Uterus (tissue), 3 donors: ENCODE measurements at regions not wholly inside any gene's neighbourhood (a gene's known extent, or its start where the extent isn't known, plus 50 kb on each side); places are given as distances from the start of the nearest gene placed in this dataset.

ENCODE experiments used
- DNase-seq, 2 donors: peaks; one replicate each; pipeline ENCODE4 v3.0.0-alpha.2; 2019 to 2020
- H3K27ac ChIP-seq, 2 donors: fragments of 200-600 bp; sonication (generic); 1 replicate in 1 of 2; 2 replicates in 1 of 2; pipeline ENCODE4 v1.5.1; 2016 to 2018
- H3K27me3 ChIP-seq, 2 donors: fragments of 200-600 bp; sonication (generic); one replicate each; pipeline ENCODE4 v1.5.1; 2018 to 2019; ENCODE audit warnings: control low read depth in 1 of 2
- H3K36me3 ChIP-seq, 2 donors: fragments of 200-600 bp; sonication (generic); one replicate each; pipeline ENCODE4 v1.5.1; 2019; ENCODE audit warnings: control low read depth in 1 of 2
- H3K4me1 ChIP-seq, 2 donors: fragments of 200-600 bp; sonication (generic); one replicate each; pipeline ENCODE4 v1.5.1; 2018 to 2019; ENCODE audit warnings: control low read depth in 1 of 2
- H3K4me3 ChIP-seq, 2 donors: fragments of 200-600 bp; sonication (generic); 1 replicate in 1 of 2; 2 replicates in 1 of 2; pipeline ENCODE4 v1.5.1; 2018 to 2019; ENCODE audit warnings: mild to moderate bottlenecking in 1 of 2
- H3K9me3 ChIP-seq, 2 donors: fragments of 200-600 bp; sonication (generic); one replicate each; pipeline ENCODE4 v1.5.1; 2019; ENCODE audit warnings: control low read depth in 1 of 2
- POLR2A ChIP-seq, 2 donors: fragments of 450-650 bp; IDR thresholded peaks; one replicate each; pipeline ENCODE4 v1.6.1; 2016; ENCODE audit warnings: antibody characterized with exemption in 2 of 2, mild to moderate bottlenecking in 1 of 2, moderate library complexity in 1 of 2
- intact Hi-C: fragments of 100-400 bp; cut with DNase I; formaldehyde crosslinking; loops from one replicate; pipeline ENCODE4 v1.15.1; 2023; ENCODE audit warnings: low total_unique reads
- TF ChIP-seq, protein P1 (sequence below), 4 experiments: fragments of 200-600 bp in 2 of 4; fragments of 450-650 bp in 2 of 4; sonication (generic) in 2 of 4; IDR thresholded peaks; one replicate each; pipeline ENCODE4 v1.5.1; 2016 to 2019; ENCODE audit warnings: antibody characterized with exemption in 4 of 4, mild to moderate bottlenecking in 2 of 4, moderate library complexity in 1 of 4
- donor health status: DM: yes; HTN: yes; CAD: no.

DNA sequence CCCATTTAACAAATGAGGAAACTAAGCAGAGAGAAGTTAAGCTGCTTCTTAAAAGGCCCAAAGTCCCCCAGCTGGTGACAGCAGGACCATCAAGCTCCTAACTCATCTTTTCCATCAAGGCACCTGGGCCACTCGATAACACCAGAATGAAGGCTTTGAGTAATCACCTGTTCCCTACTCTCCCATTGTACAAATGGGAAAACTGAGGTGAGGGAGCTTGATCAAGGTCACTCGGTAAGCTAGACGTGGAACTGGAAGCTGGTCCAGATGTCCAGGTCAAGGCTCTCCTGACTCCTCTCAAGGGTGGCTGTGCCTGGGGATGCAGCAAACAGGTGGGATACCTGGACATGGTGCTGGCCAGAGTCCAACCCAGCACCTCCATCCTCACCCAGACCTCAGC lies 90.6 kb upstream of the SHB start:
- Histone ChIP-seq H3K4me3 (no peak overlapping the region), H3K36me3 (no peaks in the 10 kb centered on the region), H3K9me3 (no peaks in the 10 kb centered on the region), H3K27me3 (no peaks in the 10 kb centered on the region), H3K27ac (no peak overlapping the region), H3K4me1 (no peaks in the 10 kb centered on the region)
- TF ChIP-seq, protein P1, sequence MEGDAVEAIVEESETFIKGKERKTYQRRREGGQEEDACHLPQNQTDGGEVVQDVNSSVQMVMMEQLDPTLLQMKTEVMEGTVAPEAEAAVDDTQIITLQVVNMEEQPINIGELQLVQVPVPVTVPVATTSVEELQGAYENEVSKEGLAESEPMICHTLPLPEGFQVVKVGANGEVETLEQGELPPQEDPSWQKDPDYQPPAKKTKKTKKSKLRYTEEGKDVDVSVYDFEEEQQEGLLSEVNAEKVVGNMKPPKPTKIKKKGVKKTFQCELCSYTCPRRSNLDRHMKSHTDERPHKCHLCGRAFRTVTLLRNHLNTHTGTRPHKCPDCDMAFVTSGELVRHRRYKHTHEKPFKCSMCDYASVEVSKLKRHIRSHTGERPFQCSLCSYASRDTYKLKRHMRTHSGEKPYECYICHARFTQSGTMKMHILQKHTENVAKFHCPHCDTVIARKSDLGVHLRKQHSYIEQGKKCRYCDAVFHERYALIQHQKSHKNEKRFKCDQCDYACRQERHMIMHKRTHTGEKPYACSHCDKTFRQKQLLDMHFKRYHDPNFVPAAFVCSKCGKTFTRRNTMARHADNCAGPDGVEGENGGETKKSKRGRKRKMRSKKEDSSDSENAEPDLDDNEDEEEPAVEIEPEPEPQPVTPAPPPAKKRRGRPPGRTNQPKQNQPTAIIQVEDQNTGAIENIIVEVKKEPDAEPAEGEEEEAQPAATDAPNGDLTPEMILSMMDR (IDR thresholded peaks at IDR 0.05), result no peak
- no peak for TF ChIP-seq POLR2A (IDR thresholded peaks at IDR 0.05)
- intact Hi-C loops, result no loop called here
- DNase-seq, result no peak

DNA sequence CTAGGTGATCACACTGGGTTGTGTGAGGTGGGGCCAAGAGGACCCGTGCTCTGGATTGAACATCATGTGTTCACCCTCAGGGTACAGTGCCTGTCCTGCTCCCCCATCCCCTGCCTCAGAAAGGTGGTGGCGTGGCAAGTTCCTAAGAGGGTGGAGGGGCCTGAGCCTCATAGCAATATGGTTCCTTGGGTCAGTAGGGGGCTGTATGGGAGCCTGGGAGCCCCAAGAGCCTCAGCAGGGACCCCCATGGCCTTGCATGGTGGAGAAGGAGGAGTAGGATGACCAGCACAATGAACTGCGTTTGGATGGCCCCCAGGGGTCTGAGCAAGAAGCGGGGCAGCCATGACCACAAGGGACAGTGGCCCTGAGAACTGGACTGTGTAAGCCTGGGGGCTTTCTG lies 89.6 kb upstream of the SHB start:
- no peak for DNase-seq
- Histone ChIP-seq H3K4me3 (no peak overlapping the region), H3K9me3 (no peaks in the 10 kb centered on the region), H3K27ac (no peak overlapping the region), H3K27me3 (no peaks in the 10 kb centered on the region), H3K4me1 (no peaks in the 10 kb centered on the region), H3K36me3 (no peaks in the 10 kb centered on the region)
- intact Hi-C loops, result no loop called here
- TF ChIP-seq POLR2A (IDR thresholded peaks at IDR 0.05), result no peak
- TF ChIP-seq, protein P1 (IDR thresholded peaks at IDR 0.05), result no peak

DNA sequence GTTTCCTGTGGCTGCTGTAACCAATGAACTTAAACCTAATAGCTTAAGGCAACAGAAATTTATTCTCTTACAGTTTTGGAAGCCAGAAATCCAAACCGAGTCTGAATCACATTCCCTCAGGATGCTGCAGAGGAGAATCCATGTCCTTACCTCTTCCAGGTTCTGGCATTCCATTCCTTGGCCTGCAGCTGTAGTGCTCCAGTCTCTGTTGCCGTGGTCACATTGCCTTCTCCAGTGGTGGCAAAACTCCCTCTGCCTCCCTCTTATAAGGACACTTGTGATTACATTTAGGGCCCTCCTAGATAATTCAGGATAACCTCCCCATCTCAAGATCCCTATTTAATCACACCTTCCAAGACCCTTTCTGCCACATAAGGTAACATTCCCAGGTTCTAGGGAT lies 88.7 kb upstream of the SHB start:
- DNase-seq, result no peak
- intact Hi-C loops, result no loop called here
- H3K4me3 ChIP-seq, result no peak overlapping the region

DNA sequence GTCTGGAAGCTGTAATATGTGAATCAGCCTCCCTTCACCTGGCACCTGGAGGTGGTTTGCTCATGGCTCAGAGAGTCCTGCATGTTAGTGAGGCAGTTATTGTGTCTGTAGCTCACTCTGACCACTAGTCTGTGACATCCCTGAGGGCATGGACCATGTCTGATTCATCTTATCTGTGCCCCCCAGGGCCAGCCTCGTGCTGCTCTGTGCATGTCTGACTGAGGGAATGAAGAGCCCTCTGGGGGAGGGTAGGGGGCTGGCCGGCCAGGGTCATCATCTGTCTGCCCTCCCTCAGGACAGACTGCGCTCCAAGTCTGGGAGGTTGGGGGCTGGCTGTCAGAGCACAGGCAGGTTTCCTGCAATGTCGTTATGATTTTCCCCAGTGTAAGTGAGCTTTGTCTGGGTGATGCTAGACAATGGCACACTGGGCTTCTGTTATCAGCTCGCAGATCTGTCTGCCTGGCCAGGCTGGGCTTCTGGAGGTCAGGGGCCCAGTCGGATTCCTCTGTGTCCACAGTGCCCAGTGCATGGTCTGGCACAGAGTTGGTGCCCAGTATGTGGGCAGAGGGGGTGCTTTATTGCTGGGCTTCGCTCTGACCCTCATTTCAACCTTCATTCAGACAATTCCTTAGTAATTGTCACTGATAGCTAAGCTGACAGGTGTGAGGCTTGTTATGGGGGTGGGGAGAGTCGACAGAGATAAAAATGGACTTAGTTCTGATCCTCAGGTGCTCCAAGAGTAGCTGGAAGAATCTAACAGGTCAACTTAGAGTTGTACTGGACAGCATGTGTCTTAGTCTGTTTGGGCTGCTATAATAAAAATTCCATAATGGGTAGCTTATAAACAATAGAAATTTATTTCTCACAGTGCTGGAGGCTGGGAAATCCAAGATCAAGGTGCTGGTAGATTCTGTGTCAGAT lies 85.7 kb upstream of the SHB start:
- no peak for DNase-seq
- no peak overlapping the region for H3K27ac ChIP-seq
- no peaks in the 10 kb centered on the region for H3K9me3 ChIP-seq
- intact Hi-C loops, result no loop called here
- no peaks in the 10 kb centered on the region for H3K4me1 ChIP-seq
- TF ChIP-seq, protein P1 (IDR thresholded peaks at IDR 0.05), result no peak
- TF ChIP-seq POLR2A (IDR thresholded peaks at IDR 0.05), result no peak
- H3K36me3 ChIP-seq, result no peaks in the 10 kb centered on the region
- no peak overlapping the region for H3K4me3 ChIP-seq
- no peaks in the 10 kb centered on the region for H3K27me3 ChIP-seq

More for the DNA sequence above, 88.7 kb upstream of the SHB start:
- no peaks in the 10 kb centered on the region for H3K36me3 ChIP-seq
- H3K9me3 ChIP-seq, result no peaks in the 10 kb centered on the region
- no peaks in the 10 kb centered on the region for H3K4me1 ChIP-seq
- H3K27me3 ChIP-seq, result no peaks in the 10 kb centered on the region
- H3K27ac ChIP-seq, result no peak overlapping the region
- TF ChIP-seq, protein P1 (IDR thresholded peaks at IDR 0.05), result no peak
- TF ChIP-seq POLR2A (IDR thresholded peaks at IDR 0.05), result no peak

DNA sequence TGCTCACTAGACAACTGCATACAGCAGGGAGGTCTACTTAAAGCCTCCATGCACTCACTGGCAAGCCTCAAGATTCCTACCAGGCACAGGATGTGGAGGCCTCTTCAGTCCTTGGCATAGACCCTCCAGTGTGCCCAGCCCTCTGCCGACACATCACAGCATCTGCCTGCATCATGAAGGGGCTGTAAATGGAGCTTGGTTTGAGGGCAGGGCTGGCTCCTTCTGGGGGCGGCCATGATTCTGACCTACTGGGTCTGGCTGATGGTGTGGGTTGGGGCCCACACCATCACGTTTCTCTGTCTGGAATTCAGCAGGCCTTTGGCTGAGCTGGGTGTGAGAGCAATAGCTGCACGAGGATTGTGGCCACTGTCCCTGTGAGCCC lies 84.9 kb upstream of the SHB start:
- no peak for DNase-seq
- Histone ChIP-seq H3K4me1 (no peaks in the 10 kb centered on the region), H3K4me3 (no peak overlapping the region), H3K27me3 (no peaks in the 10 kb centered on the region), H3K36me3 (no peaks in the 10 kb centered on the region), H3K9me3 (no peaks in the 10 kb centered on the region), H3K27ac (no peak overlapping the region)
- TF ChIP-seq, protein P1 (IDR thresholded peaks at IDR 0.05), result no peak
- intact Hi-C loops, result no loop called here
